BJ (cell line): ENCODE measurements at regions not wholly inside any gene's neighbourhood (a gene's known extent, or its start where the extent isn't known, plus 50 kb on each side); places are given as distances from the start of the nearest gene placed in this dataset.

ENCODE experiments used
- CTCF ChIA-PET: fragments of 350-600 bp; formaldehyde crosslinking; extraction: SDS; loops from one replicate; lab custom pipeline; 2021; ENCODE audit warnings: antibody characterized with exemption, inconsistent platforms; lab: Yijun Ruan, JAX
- POLR2A ChIA-PET: fragments of 300-600 bp; sonication (Branson Sonifier 250); formaldehyde crosslinking; extraction: SDS; loops from one replicate; lab custom pipeline; 2021; ENCODE audit warnings: antibody characterized with exemption; lab: Charles Lee
- DNase-seq: peaks from one replicate; pipeline ENCODE4 v3.0.0-alpha.2; 2011; ENCODE audit warnings: low read depth
- H3K27me3 ChIP-seq: 2 replicates; pipeline ENCODE4 v1.6.0; 2011; ENCODE audit warnings: low read length; ENCODE audit not compliant: control insufficient read depth, insufficient read depth
- H3K36me3 ChIP-seq: 2 replicates; pipeline ENCODE4 v1.5.1; 2011; ENCODE audit warnings: low read length; ENCODE audit not compliant: control insufficient read depth, insufficient read depth
- H3K4me3 ChIP-seq: 2 replicates; pipeline ENCODE4 v1.5.1; 2011; ENCODE audit warnings: low read depth, mild to moderate bottlenecking, control low read depth, low read length
- CTCF ChIP-seq: IDR thresholded peaks from 2 replicates; pipeline ENCODE4 v1.5.1; 2011; ENCODE audit warnings: low read depth, mild to moderate bottlenecking, control low read depth, inconsistent platforms, low read length, moderate library complexity; ENCODE audit not compliant: insufficient read depth

DNA sequence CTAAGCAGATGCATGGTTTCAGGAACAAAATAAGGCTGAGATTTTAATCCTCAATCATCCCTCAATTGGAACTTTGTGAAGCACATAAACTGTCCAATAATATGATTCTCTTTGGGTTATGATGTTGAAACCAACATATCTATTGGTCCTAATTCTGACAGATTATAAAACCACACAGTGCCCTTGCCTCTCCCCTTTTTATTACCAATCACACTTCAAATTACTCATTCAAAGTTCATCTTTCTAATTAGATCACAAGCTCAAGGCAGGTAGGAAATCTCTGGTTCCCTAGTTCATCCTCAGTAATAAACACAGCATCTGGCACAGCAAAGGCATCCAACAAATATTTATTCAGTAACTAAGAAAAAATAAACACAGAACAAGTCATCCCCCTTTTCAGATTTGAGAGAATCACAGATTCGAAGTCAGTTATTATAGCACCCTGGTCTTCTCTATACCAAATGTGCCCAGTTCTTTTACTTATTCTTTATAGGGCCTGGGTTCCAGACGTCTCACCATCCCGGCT, 611.6 kb downstream of the INSC start:
- CTCF ChIA-PET: no interaction called here
- no peak overlapping the region for H3K4me3 ChIP-seq

DNA sequence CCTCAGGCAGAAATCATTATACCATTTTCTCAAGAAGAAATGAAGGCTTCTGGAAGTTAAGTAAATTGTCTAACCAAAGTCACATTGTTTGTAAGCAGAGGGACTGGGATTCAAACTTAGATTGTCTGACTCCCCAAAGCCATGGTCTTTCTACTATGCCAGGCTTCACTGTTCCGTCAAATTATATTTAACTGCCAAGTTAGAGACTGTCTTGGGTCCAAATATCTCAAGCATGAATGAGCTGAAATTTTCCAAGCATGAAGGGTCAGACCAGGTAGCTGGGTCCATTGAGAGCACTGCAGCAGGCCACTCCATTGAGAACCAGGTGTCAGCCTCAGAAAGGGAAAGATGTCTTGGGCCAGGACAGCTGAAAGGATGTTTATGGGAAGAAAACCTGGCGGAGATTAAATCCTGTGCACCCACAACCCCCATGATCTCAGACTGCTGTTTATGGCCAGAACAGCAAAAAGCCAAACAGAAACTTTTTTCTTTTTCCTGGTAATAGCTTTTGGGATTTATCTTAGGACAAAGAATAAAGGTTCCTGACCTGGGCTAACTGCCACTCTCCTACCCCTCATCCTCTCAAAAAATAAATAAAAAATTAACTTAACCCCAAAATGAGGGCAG, 612.3 kb downstream of the INSC start:
- Histone ChIP-seq H3K36me3 (no peaks in the 10 kb centered on the region), H3K27me3 (no peaks in the 10 kb centered on the region; the same call in 1 of the 2 replicates), H3K4me3 (no peak overlapping the region)
- ChIA-PET POLR2A (no interaction called here), CTCF (interaction anchor here (0.6 kb wide), 1 partner anchor 37 kb away, joined by 3 read pairs; no protein-coding TSS in a partner anchor)
- no peak for TF ChIP-seq CTCF
- DNase-seq: no peak

More for the DNA sequence above, 611.6 kb downstream of the INSC start:
- no peak for DNase-seq
- Histone ChIP-seq H3K27me3 (no peaks in the 10 kb centered on the region; the same call in 1 of the 2 replicates), H3K36me3 (no peaks in the 10 kb centered on the region)
- POLR2A ChIA-PET: no interaction called here
- no peak for TF ChIP-seq CTCF

DNA sequence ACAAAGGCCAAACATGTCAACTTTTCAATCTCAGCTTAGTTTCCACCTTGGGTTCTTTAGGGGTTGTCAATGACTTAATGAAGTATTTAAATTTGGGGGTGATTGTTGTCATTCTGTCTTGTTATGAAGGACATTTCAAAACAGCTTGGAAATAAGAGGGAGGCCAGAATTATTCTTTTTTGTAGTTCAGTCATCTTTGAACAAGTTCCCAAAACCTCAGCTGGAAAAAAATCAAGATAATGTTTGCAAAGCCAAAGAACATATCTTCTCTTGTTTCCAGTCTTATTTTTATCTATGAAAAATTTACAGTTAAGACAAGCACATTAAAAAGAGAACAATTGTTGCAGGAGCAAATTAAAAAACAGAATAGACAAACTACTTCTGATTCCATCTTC, 612.8 kb downstream of the INSC start:
- no peak for DNase-seq
- POLR2A ChIA-PET: no interaction called here
- Histone ChIP-seq H3K36me3 (no peaks in the 10 kb centered on the region), H3K27me3 (no peaks in the 10 kb centered on the region; the same call in 1 of the 2 replicates), H3K4me3 (no peak overlapping the region)
- TF ChIP-seq CTCF: no peak
- CTCF ChIA-PET: no interaction called here

- no peak for TF ChIP-seq CTCF
- Histone ChIP-seq H3K36me3 (no peaks in the 10 kb centered on the region), H3K27me3 (no peaks in the 10 kb centered on the region; the same call in 1 of the 2 replicates), H3K4me3 (no peak overlapping the region)
- ChIA-PET POLR2A (no interaction called here), CTCF (interaction anchor here (0.7 kb wide), 1 partner anchor 124 kb away, joined by 3 read pairs; no protein-coding TSS in a partner anchor)
- no peak for DNase-seq
Measured at GRCh38 chr11:15728207-15728606, 613.5 kb downstream of the INSC start.

DNA sequence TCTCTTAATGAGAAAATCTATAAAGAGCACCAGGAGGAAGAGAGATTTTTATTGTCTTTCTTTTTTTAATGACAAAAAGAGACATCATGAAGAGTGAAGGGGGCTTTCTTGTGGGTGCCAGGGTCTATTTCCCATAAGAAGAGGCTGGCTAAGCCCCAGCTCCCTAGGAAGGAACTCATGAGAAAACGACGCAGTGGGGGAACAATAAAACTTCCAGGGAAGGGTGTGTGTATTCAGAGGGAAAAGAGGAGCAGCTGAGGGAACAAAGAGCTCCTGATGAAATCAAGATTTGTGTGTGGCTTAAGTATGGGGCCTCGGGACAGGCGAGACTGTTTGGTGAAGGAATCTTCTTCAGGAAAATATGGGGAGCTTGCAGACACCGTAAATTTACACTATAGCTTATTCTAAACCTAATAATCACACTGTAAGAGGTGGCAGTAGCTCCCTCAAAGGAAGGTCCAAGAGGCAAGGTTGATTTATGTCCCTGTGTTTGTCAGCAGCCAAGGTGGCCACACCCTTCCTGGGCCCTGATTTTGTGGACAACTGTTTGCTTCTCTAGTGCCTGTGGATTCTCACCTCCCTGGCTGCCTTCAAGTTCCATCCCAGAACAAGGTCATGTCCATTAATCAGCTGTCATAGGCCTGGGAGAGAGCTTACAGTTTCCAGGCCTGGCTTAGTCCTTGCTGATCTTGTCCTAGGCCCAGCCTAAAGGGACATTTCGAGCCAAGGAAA, 615.7 kb downstream of the INSC start:
- H3K36me3 ChIP-seq: no peaks in the 10 kb centered on the region
- H3K27me3 ChIP-seq: no peaks in the 10 kb centered on the region; the same call in none of the 2 replicates
- no peak for DNase-seq
- POLR2A ChIA-PET: no interaction called here
- H3K4me3 ChIP-seq: no peak overlapping the region
- CTCF ChIA-PET: interaction anchor here (0.8 to 1.1 kb wide), 3 partner anchors 8 to 12 kb away, joined by 3 to 4 read pairs (median 3); no protein-coding TSS in a partner anchor
- TF ChIP-seq CTCF: no peak
